HCT116 (cell line): ENCODE measurements at regions not wholly inside any gene's neighbourhood (a gene's known extent, or its start where the extent isn't known, plus 50 kb on each side); places are given as distances from the start of the nearest gene placed in this dataset.

Experiments used
- ATAC-seq: fragments of 200-7000 bp; cut with Tn5 transposase; 2 replicates; pipeline ENCODE4 v1.9.1; 2020; ENCODE audit warnings: mild to moderate bottlenecking, moderate library complexity
- BruUV-seq: library from RNA; stranded (reverse); fragments of 400-500 nt; replicated peaks from 2 replicates; lab custom pipeline; 2021; lab: Mats Ljungman, UMichigan
- CTCF ChIA-PET: fragments of 300-600 bp; sonication (Branson Sonifier 250); formaldehyde crosslinking; loops from one replicate; lab custom pipeline; 2021; ENCODE audit warnings: antibody characterized with exemption; lab: Charles Lee
- POLR2A ChIA-PET: fragments of 300-600, 350-600 bp; sonication (Branson Sonifier 250); formaldehyde crosslinking; loops from one replicate; lab custom pipeline; 2021; ENCODE audit warnings: antibody characterized with exemption; lab: Charles Lee
- RAD21 ChIA-PET, 2 experiments: fragments of 300-600 bp; sonication (Branson Sonifier 250); formaldehyde crosslinking; loops; one replicate each; lab custom pipeline; 2023; ENCODE audit warnings: low total read pairs in 2 of 2; ENCODE audit not compliant: uncharacterized antibody in 2 of 2, unreplicated experiment in 2 of 2, low non-redundant PET in 1 of 2; lab: Charles Lee
- DNase-seq: peaks from one replicate; pipeline ENCODE4 v3.0.0-alpha.2; 2010; ENCODE audit warnings: low read depth, low spot score
- H2AFZ ChIP-seq: fragments of 200-600 bp; shearing (Covaris generic), sonication (generic); 2 replicates; pipeline ENCODE4 v1.6.1; 2017; ENCODE audit warnings: low read depth, mixed run types, mixed read lengths, antibody characterized with exemption, low read length; ENCODE audit not compliant: poor library complexity, severe bottlenecking
- H3K27ac ChIP-seq: 2 replicates; pipeline ENCODE4 v1.5.1; 2012; ENCODE audit warnings: low read depth, low read length
- H3K27me3 ChIP-seq: fragments of 200-600 bp; sonication (generic); 2 replicates; pipeline ENCODE4 v1.6.1; 2016; ENCODE audit warnings: mixed run types, low read length, mixed read lengths; ENCODE audit not compliant: insufficient read depth
- H3K36me3 ChIP-seq, 2 experiments: fragments of 200-500 bp in 1 of 2; fragments of 200-600 bp in 1 of 2; sonication (Bioruptor generic) in 1 of 2; sonication (generic) in 1 of 2; 2 replicates each; pipeline versions ENCODE4 v1.5.1 to v1.6.1; 2014 to 2016; ENCODE audit warnings: low read length in 2 of 2, inconsistent platforms in 1 of 2, mixed read lengths in 1 of 2, mixed run types in 1 of 2; ENCODE audit not compliant: insufficient read depth in 2 of 2, control insufficient read depth in 1 of 2
- H3K4me1 ChIP-seq, 2 experiments: fragments of 200-600 bp in 1 of 2; sonication (generic) in 1 of 2; 2 replicates each; pipeline versions ENCODE4 v1.5.1 to v1.6.1; 2012 to 2017; ENCODE audit warnings: low read length in 2 of 2, inconsistent platforms in 1 of 2, mild to moderate bottlenecking in 1 of 2, mixed read lengths in 1 of 2, mixed run types in 1 of 2, moderate library complexity in 1 of 2; ENCODE audit not compliant: insufficient read depth in 2 of 2, control insufficient read depth in 1 of 2
- H3K4me2 ChIP-seq: fragments of 200-600 bp; sonication (generic); 2 replicates; pipeline ENCODE4 v1.6.1; 2017; ENCODE audit warnings: mixed run types, low read length, mixed read lengths
- H3K4me3 ChIP-seq, 2 experiments: fragments of 200-600 bp in 1 of 2; sonication (generic) in 1 of 2; replicated peaks in 1 of 2; 2 replicates each; pipeline ENCODE4 v1.5.1; 2011 to 2016; ENCODE audit warnings: low read length in 2 of 2, control low read depth in 1 of 2, low read depth in 1 of 2, mild to moderate bottlenecking in 1 of 2, mixed read lengths in 1 of 2, mixed run types in 1 of 2
- H3K79me2 ChIP-seq: fragments of 200-600 bp; sonication (generic); 2 replicates; pipeline ENCODE4 v1.6.1; 2017; ENCODE audit warnings: mild to moderate bottlenecking, mixed run types, low read length, moderate library complexity, mixed read lengths; ENCODE audit not compliant: insufficient read depth
- H3K9ac ChIP-seq: fragments of 200-600 bp; sonication (generic); 2 replicates; pipeline ENCODE4 v1.6.1; 2016; ENCODE audit warnings: low read length, mixed read lengths
- H3K9me2 ChIP-seq: fragments of 200-600 bp; sonication (generic), shearing (Covaris generic); 2 replicates; pipeline ENCODE4 v1.6.1; 2017; ENCODE audit warnings: mixed run types, mild to moderate bottlenecking, moderate library complexity; ENCODE audit not compliant: insufficient read depth
- H3K9me3 ChIP-seq, 2 experiments: fragments of 200-500 bp in 1 of 2; fragments of 200-600 bp in 1 of 2; sonication (Bioruptor generic) in 1 of 2; sonication (generic) in 1 of 2; 2 replicates each; pipeline ENCODE4 v1.6.1; 2014 to 2017; ENCODE audit warnings: low read length in 2 of 2, mixed read lengths in 2 of 2, inconsistent platforms in 1 of 2, low read depth in 1 of 2, mild to moderate bottlenecking in 1 of 2, mixed run types in 1 of 2, moderate library complexity in 1 of 2; ENCODE audit not compliant: control insufficient read depth in 1 of 2, insufficient read depth in 1 of 2
- H4K20me1 ChIP-seq: fragments of 200-600 bp; sonication (generic), shearing (Covaris generic); 2 replicates; pipeline ENCODE4 v1.6.1; 2017; ENCODE audit warnings: mixed run types, mild to moderate bottlenecking, moderate library complexity; ENCODE audit not compliant: insufficient read depth
- CBX3 ChIP-seq: IDR thresholded peaks from 2 replicates; pipeline ENCODE4 v1.6.1; 2012; ENCODE audit warnings: low read depth
- CEBPB ChIP-seq: IDR thresholded peaks from 2 replicates; pipeline ENCODE4 v1.6.1; 2012; ENCODE audit warnings: low read depth
- EGR1 ChIP-seq: IDR thresholded peaks from 2 replicates; pipeline ENCODE4 v1.6.1; 2012; ENCODE audit warnings: low read depth
- ELF1 ChIP-seq: IDR thresholded peaks from 2 replicates; pipeline ENCODE4 v1.6.1; 2012; ENCODE audit warnings: low read depth, borderline replicate concordance
- EZH2 ChIP-seq: fragments of 200-600 bp; sonication (generic); IDR thresholded peaks from 2 replicates; pipeline ENCODE4 v1.6.1; 2017; ENCODE audit warnings: antibody characterized with exemption, mixed run types
- EZH2phosphoT487 ChIP-seq: fragments of 200-600 bp; IDR thresholded peaks from 2 replicates; pipeline ENCODE4 v1.6.1; 2018; ENCODE audit warnings: antibody characterized with exemption, borderline replicate concordance
- FOSL1 ChIP-seq: IDR thresholded peaks from 2 replicates; pipeline ENCODE4 v1.6.1; 2012; ENCODE audit warnings: low read depth
- JUND ChIP-seq: IDR thresholded peaks from 2 replicates; pipeline ENCODE4 v1.6.1; 2012
- POLR2A ChIP-seq: IDR thresholded peaks from 2 replicates; pipeline ENCODE4 v1.7.0; 2011; ENCODE audit warnings: borderline replicate concordance; ENCODE audit not compliant: insufficient read depth, insufficient read length; ENCODE audit errors: extremely low read depth
- POLR2AphosphoS5 ChIP-seq: IDR thresholded peaks from 2 replicates; pipeline ENCODE4 v1.6.1; 2011; ENCODE audit warnings: mild to moderate bottlenecking, low read depth, low read length, moderate library complexity
- RAD21 ChIP-seq: IDR thresholded peaks from 2 replicates; pipeline ENCODE4 v1.6.1; 2012; ENCODE audit warnings: low read depth, mild to moderate bottlenecking
- SRF ChIP-seq: IDR thresholded peaks from 2 replicates; pipeline ENCODE4 v1.6.1; 2012; ENCODE audit warnings: low read depth
- TCF7L2 ChIP-seq: IDR thresholded peaks from 2 replicates; pipeline ENCODE4 v1.7.0; 2011; ENCODE audit warnings: borderline replicate concordance, inconsistent platforms; ENCODE audit not compliant: insufficient read depth, insufficient read length; ENCODE audit errors: extremely low read depth
- YY1 ChIP-seq: IDR thresholded peaks from 2 replicates; pipeline ENCODE4 v1.6.1; 2011; ENCODE audit warnings: low read length, low read depth, moderate library complexity, mild to moderate bottlenecking; ENCODE audit not compliant: insufficient replicate concordance; ENCODE audit errors: extremely low read depth
- ZFX ChIP-seq: fragments of 450-650 bp; IDR thresholded peaks from 2 replicates; pipeline ENCODE4 v1.6.1; 2017
- intact Hi-C: fragments of 100-400 bp; cut with micrococcal nuclease; formaldehyde crosslinking; loops from 2 replicates; pipeline ENCODE4 v1.10.0; 2022
- TF ChIP-seq, protein P1 (sequence below): IDR thresholded peaks from 2 replicates; pipeline ENCODE4 v1.6.1; 2012
- TF ChIP-seq, protein P2 (sequence below): IDR thresholded peaks from 2 replicates; pipeline ENCODE4 v1.6.1; 2011; ENCODE audit warnings: mild to moderate bottlenecking, low read length, moderate library complexity; ENCODE audit not compliant: insufficient replicate concordance; ENCODE audit errors: extremely low read depth

DNA sequence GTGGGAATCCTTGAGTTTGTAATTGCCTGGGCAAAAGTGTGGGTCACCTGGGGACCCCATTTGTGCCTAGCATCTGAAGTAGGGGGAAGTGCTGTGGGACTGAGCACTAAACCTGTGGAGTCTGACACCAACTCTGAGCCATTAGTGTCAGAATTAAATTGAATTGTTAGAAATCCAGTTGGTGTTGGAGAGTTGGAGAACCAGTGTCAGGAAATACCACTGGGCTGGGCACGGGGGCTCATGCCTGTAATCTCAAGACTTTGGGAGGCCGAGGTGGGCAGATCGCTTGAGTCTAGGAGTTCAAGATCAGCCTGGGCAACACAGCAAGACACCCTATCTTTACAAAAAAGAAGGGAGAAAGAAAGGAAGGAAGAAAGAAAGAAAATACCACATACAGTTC is 67.5 kb upstream of the BRD7 start:
- DNase-seq (no peak), ATAC-seq (no peak)
- no peak overlapping the region for H3K9ac ChIP-seq
- H3K27ac ChIP-seq: no peak overlapping the region
- no peaks in the 10 kb centered on the region for H3K4me1 ChIP-seq
- CTCF ChIA-PET: no interaction called here
- POLR2A ChIA-PET: no interaction called here
- no peak overlapping the region for H2AFZ ChIP-seq
- H3K4me2 ChIP-seq: no peak overlapping the region
- no peak overlapping the region for H3K4me3 ChIP-seq
- peaks cover 22% of the 10 kb centered on the region for H3K27me3 ChIP-seq
- no peaks in the 10 kb centered on the region for H3K79me2 ChIP-seq
- TF ChIP-seq YY1 (no peak), EGR1 (no peak), EZH2phosphoT487 (no peak), ELF1 (no peak), ZFX (no peak), CBX3 (no peak)
- TF ChIP-seq, protein P1, sequence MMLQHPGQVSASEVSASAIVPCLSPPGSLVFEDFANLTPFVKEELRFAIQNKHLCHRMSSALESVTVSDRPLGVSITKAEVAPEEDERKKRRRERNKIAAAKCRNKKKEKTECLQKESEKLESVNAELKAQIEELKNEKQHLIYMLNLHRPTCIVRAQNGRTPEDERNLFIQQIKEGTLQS: no peak
- no TSS peak for BruUV-seq
- no peaks in the 10 kb centered on the region for H3K36me3 ChIP-seq
- no peaks in the 10 kb centered on the region for H3K9me2 ChIP-seq
- H3K9me3 ChIP-seq: peaks cover 0 to 3% of the 10 kb centered on the region in 2 experiments; a peak in 2 of 4 replicates
- intact Hi-C loops: no loop called here
- H4K20me1 ChIP-seq: no peaks in the 10 kb centered on the region
- RAD21 ChIA-PET: no interaction called here

GRCh38 chr16:50434872-50435478 is 66.2 kb upstream of the BRD7 start:
- POLR2A ChIA-PET: no interaction called here
- CTCF ChIA-PET: interaction anchor here (0.8 kb wide), 1 partner anchor 230 kb away, joined by 3 read pairs; no protein-coding TSS in a partner anchor
- TF ChIP-seq POLR2A: no peak
- no peak for TF ChIP-seq POLR2AphosphoS5
- TF ChIP-seq, protein P1: no peak
- no peak for TF ChIP-seq RAD21
- TF ChIP-seq FOSL1: no peak
- TF ChIP-seq CEBPB: no peak
- TF ChIP-seq, protein P2, sequence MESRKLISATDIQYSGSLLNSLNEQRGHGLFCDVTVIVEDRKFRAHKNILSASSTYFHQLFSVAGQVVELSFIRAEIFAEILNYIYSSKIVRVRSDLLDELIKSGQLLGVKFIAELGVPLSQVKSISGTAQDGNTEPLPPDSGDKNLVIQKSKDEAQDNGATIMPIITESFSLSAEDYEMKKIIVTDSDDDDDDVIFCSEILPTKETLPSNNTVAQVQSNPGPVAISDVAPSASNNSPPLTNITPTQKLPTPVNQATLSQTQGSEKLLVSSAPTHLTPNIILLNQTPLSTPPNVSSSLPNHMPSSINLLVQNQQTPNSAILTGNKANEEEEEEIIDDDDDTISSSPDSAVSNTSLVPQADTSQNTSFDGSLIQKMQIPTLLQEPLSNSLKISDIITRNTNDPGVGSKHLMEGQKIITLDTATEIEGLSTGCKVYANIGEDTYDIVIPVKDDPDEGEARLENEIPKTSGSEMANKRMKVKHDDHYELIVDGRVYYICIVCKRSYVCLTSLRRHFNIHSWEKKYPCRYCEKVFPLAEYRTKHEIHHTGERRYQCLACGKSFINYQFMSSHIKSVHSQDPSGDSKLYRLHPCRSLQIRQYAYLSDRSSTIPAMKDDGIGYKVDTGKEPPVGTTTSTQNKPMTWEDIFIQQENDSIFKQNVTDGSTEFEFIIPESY: no peak
- TF ChIP-seq YY1: no peak
- no peak for TF ChIP-seq ELF1
- TF ChIP-seq JUND: no peak
- no peak for TF ChIP-seq SRF
- TF ChIP-seq TCF7L2: no peak
- TF ChIP-seq EZH2: no peak
- no peak for TF ChIP-seq EGR1

More at GRCh38 chr16:50434872-50435478, 66.2 kb upstream of the BRD7 start:
- no peak overlapping the region for H3K9ac ChIP-seq
- no peaks in the 10 kb centered on the region for H3K36me3 ChIP-seq
- no peak overlapping the region for H3K4me3 ChIP-seq
- H4K20me1 ChIP-seq: no peaks in the 10 kb centered on the region
- H3K4me1 ChIP-seq: no peaks in the 10 kb centered on the region
- H3K27ac ChIP-seq: no peak overlapping the region
- RAD21 ChIA-PET: no interaction called here
- H3K4me2 ChIP-seq: no peak overlapping the region
- H3K79me2 ChIP-seq: no peaks in the 10 kb centered on the region
- peaks cover 0 to 3% of the 10 kb centered on the region in 2 experiments; a peak in 1 of 4 replicates for H3K9me3 ChIP-seq
- peaks cover 22% of the 10 kb centered on the region for H3K27me3 ChIP-seq
- ATAC-seq (no peak), DNase-seq (no peak)
- no peak overlapping the region for H2AFZ ChIP-seq
- no TSS peak for BruUV-seq
- intact Hi-C loops: no loop called here
- no peaks in the 10 kb centered on the region for H3K9me2 ChIP-seq
